ENCODE measurements at regions not wholly inside any gene's neighbourhood (a gene's known extent, or its start where the extent isn't known, plus 50 kb on each side); places are given as distances from the start of the nearest gene placed in this dataset.

GRCh38 chr9:129506041-129506440 is 114.9 kb downstream of the C9orf50 start:
- no peak for DNase-seq (ENCODE audit: low read depth)

- DNase-seq (ENCODE audit: low read depth), result no peak
These were observed 115.5 kb downstream of the C9orf50 start for GRCh38 chr9:129505270-129505902.

GRCh38 chr9:129504404-129504803 is 116.5 kb downstream of the C9orf50 start:
- DNase-seq (ENCODE audit: low read depth), result no peak

GRCh38 chr9:129501771-129502319 is 119.1 kb downstream of the C9orf50 start:
- DNase-seq (ENCODE audit: low read depth), result no peak

- no peak for DNase-seq (ENCODE audit: low read depth)
These were observed 119.8 kb downstream of the C9orf50 start for GRCh38 chr9:129500863-129501770.

GRCh38 chr9:129500161-129500862 is 120.6 kb downstream of the C9orf50 start:
- DNase-seq (ENCODE audit: low read depth), result no peak

GRCh38 chr9:129498451-129499384 is 122.2 kb downstream of the C9orf50 start:
- DNase-seq (ENCODE audit: low read depth), result no peak

GRCh38 chr9:129497813-129498450 is 123.0 kb downstream of the C9orf50 start:
- peak; percentile 41 for DNase-seq (ENCODE audit: low read depth)

- DNase-seq (ENCODE audit: low read depth), result peak; percentile 67
These were observed 123.7 kb downstream of the C9orf50 start for GRCh38 chr9:129497005-129497812.

GRCh38 chr9:129496473-129497004 is 124.4 kb downstream of the C9orf50 start:
- DNase-seq (ENCODE audit: low read depth), result peak; percentile 94

GRCh38 chr9:129495620-129496472 is 125.1 kb downstream of the C9orf50 start:
- peak; percentile 64 for DNase-seq (ENCODE audit: low read depth)

GRCh38 chr9:129494113-129494789 is 126.7 kb downstream of the C9orf50 start:
- DNase-seq (ENCODE audit: low read depth), result no peak

GRCh38 chr9:129493706-129494047 is 127.2 kb downstream of the C9orf50 start:
- DNase-seq (ENCODE audit: low read depth), result no peak

GRCh38 chr9:129493002-129493705 is 127.7 kb downstream of the C9orf50 start:
- peak; percentile 3 for DNase-seq (ENCODE audit: low read depth)

GRCh38 chr9:129491487-129491855 is 129.4 kb downstream of the C9orf50 start:
- DNase-seq (ENCODE audit: low read depth), result peak; percentile 22

- peak; percentile 8 for DNase-seq (ENCODE audit: low read depth)
These were observed 130.1 kb downstream of the C9orf50 start for GRCh38 chr9:129490583-129491486.

All from M059J (cell line).